HG03469 (cell line): ENCODE measurements at regions not wholly inside any gene's neighbourhood (a gene's known extent, or its start where the extent isn't known, plus 50 kb on each side); places are given as distances from the start of the nearest gene placed in this dataset.

Experiments
- ATAC-seq: cut with Tn5 transposase; IDR thresholded peaks from one replicate; pipeline ENCODE4 v1.9.1; 2021; ENCODE audit warnings: mild to moderate bottlenecking, moderate library complexity, moderate number of reproducible peaks; ENCODE audit not compliant: unreplicated experiment

GRCh38 chr22:49239264-49240015 lies 588.2 kb downstream of the BRD1 start:
- no peak for ATAC-seq

GRCh38 chr22:49238181-49239141 lies 589.2 kb downstream of the BRD1 start:
- no peak for ATAC-seq

- ATAC-seq, result no peak
Observed at GRCh38 chr22:49237703-49238102, 590.0 kb downstream of the BRD1 start.

- no peak for ATAC-seq
Observed at GRCh38 chr22:49237279-49237678, 590.4 kb downstream of the BRD1 start.

- ATAC-seq, result no peak
Observed at GRCh38 chr22:49236541-49237075, 591.1 kb downstream of the BRD1 start.

GRCh38 chr22:49235463-49236300 lies 592.0 kb downstream of the BRD1 start:
- ATAC-seq, result no peak

GRCh38 chr22:49234459-49234858 lies 593.2 kb downstream of the BRD1 start:
- no peak for ATAC-seq

- ATAC-seq, result no peak
Observed at GRCh38 chr22:49233507-49234100, 594.1 kb downstream of the BRD1 start.

GRCh38 chr22:49232319-49233067 lies 595.2 kb downstream of the BRD1 start:
- no peak for ATAC-seq

- ATAC-seq, result no peak
Observed at GRCh38 chr22:49230194-49230577, 597.5 kb downstream of the BRD1 start.

GRCh38 chr22:49229483-49230193 lies 598.0 kb downstream of the BRD1 start:
- no peak for ATAC-seq

GRCh38 chr22:49228431-49229037 lies 599.1 kb downstream of the BRD1 start:
- ATAC-seq, result no peak

- ATAC-seq, result no peak
Observed at GRCh38 chr22:49227670-49228069, 600.0 kb downstream of the BRD1 start.

- no peak for ATAC-seq
Observed at GRCh38 chr22:49226096-49226495, 601.6 kb downstream of the BRD1 start.

- no peak for ATAC-seq
Observed at GRCh38 chr22:49224243-49224642, 603.4 kb downstream of the BRD1 start.

- no peak for ATAC-seq
Observed at GRCh38 chr22:49218142-49218541, 609.5 kb downstream of the BRD1 start.

- no peak for ATAC-seq
Observed at GRCh38 chr22:49216579-49216978, 611.1 kb downstream of the BRD1 start.

GRCh38 chr22:49215840-49216239 lies 611.8 kb downstream of the BRD1 start:
- no peak for ATAC-seq

GRCh38 chr22:49214976-49215375 lies 612.7 kb downstream of the BRD1 start:
- no peak for ATAC-seq
